Forelimb muscle (tissue), 1 donor: ENCODE measurements at regions not wholly inside any gene's neighbourhood (a gene's known extent, or its start where the extent isn't known, plus 50 kb on each side); places are given as distances from the start of the nearest gene placed in this dataset.

Source experiments
- DNase-seq: peaks from one replicate; pipeline ENCODE4 v3.0.0-alpha.2; 2013; ENCODE audit warnings: low read depth

GRCh38 chr20:4303136-4303535, 54.0 kb upstream of the ADRA1D start:
- DNase-seq: no peak

GRCh38 chr20:4300921-4301320, 51.8 kb upstream of the ADRA1D start:
- DNase-seq: no peak

- DNase-seq: no peak
These were observed 51.3 kb upstream of the ADRA1D start for GRCh38 chr20:4300401-4300800.

- DNase-seq: no peak
These were observed 50.7 kb upstream of the ADRA1D start for GRCh38 chr20:4299773-4300172.

GRCh38 chr20:4299216-4299615, 50.1 kb upstream of the ADRA1D start:
- no peak for DNase-seq
